HG02885 (cell line): ENCODE measurements at regions not wholly inside any gene's neighbourhood (a gene's known extent, or its start where the extent isn't known, plus 50 kb on each side); places are given as distances from the start of the nearest gene placed in this dataset.
"Not testable (repeated sequence)": the region's sequence is repeated elsewhere in the genome, so short reads cannot be mapped to it uniquely, and the experiment has no call there.

Experiments used
- ATAC-seq: cut with Tn5 transposase; IDR thresholded peaks from one replicate; pipeline ENCODE4 v1.9.1; 2021; ENCODE audit warnings: mild to moderate bottlenecking; ENCODE audit not compliant: unreplicated experiment, poor library complexity

DNA sequence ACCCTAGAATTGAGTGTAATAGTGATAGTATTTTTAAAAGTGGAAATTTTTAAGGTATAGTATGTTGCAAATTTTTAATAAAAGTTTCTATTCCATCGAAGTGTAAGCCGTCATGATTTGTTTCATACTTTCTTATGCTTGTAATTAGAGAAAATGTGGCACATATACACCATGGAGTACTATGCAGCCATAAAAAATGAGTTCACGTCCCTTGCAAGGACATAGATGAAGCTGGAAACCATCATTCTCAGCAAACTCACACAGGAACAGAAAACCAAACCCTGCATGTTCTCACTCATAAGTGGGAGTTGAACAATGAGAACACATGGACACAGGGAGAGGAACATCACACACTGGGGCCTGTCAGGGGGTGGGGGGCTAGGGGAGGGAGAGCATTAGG is 350.9 kb downstream of the UTRN start:
- not testable (repeated sequence) for ATAC-seq

DNA sequence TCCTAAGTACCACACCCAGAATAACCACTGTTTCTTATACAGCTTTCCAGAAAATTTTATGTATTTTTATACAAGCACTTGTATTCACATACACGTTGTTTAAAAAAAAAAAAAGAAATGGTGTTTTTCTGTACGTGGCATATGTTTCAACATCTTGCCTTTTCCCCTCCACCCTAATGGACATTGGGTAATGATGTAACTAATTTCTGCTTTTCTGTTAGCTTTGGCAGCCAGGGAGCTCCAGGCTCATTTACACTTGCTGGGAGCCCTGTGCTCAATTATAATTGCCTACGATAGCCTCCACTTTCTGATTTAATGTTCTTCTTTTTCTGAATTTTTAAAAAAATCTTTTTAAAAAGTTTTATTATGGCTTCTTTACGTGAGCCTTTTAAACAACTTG is 352.4 kb downstream of the UTRN start:
- ATAC-seq = no peak

DNA sequence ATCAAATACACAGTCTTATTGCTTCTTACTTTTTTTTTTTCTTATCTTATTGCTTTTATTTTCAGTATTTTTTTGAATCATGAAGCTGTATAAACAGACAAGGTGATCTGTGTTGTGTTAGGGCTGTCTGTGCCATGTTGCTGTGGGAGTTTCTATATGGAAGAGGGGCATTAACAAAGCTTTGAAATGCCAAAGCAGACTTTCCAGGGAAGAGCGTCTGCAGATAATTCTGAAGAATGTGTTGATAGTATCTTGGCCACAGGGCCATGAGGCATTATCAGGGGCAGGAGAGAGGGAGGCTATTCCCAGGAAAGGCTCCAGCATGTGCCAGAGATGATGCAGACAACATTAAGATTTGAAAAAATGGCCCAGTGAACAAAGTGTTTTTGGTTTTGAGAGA is 354.5 kb downstream of the UTRN start:
- ATAC-seq = no peak

DNA sequence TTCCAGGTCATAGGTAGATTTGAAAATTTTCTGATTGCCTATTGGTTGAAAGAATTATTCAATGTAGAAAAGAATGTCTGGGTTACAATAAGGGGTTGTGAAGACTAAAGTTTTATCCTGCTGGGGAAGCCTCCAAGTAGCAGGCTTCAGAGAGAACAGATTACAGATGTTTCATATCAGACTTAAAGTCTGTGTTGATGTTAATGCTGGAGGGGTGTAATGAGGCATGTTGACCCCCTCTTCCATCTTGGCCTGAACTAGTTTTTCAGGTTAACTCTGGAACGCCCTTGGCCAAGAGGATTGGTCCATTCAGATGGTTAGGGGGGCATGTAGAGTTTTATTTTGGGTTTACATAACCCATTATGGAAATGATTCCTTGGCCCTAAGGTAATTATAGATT is 356.2 kb downstream of the UTRN start:
- no peak for ATAC-seq

DNA sequence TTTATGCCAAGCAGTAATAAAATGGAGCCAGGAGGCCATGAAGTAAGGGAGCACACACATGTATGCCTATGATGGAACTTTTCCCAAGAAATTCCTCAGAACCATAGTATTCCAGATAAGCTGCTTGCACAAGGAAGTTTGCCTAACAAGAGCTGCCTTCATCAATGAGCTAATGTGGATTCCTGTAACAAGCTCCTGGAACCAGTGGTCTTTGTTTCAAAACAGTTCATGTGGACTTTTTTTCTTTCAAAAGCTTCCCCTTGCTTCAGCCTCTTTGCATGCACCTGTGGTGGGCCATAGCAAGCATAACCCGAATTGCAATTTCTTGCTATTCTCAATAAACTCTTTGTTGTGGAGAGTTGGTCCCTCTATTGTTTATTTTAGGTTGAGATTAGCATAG is 359.6 kb downstream of the UTRN start:
- ATAC-seq = no peak

DNA sequence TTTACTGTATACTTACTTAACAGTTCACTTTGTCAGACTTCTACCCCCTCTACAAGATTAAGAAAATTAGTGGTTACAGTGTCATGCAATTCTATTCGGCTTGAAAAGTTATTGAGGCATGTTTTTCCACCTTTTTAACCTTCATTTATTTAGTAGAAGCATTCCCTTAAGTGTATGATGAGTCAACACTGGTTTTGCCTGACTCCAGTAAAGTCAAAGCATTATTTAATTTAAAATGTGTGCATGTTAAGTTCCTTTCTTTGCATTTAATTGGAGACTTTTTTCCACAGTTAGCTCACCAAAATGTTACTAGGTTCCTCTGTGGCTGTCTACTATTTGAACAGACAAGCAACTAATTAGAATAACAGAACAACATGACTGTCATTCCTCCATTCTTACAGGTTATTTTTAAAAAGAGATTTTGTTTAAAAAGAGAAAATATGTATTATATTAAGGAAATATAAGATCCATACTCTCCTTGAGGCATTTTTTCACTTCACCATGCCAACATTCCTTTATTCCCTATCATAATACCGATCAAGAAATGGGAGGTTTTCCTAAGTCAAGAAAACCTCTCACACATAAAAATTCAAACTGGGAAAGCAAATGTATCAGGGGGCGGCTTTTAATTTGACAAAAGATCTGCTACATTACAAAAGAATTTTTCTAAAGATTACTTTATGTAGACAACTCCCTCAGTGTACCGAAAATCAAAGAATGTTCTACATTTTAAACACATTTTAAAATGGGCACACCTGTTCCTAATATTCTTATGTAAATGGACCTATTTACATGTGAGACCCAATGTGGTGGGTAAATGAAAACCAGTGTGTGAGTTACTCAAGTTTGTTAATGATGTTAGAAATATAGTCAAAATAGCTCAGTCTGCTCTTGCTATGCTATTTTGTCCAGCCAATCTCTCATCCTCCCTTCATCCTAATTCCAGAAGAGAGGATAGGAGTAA is 361.2 kb downstream of the UTRN start:
- no peak for ATAC-seq

DNA sequence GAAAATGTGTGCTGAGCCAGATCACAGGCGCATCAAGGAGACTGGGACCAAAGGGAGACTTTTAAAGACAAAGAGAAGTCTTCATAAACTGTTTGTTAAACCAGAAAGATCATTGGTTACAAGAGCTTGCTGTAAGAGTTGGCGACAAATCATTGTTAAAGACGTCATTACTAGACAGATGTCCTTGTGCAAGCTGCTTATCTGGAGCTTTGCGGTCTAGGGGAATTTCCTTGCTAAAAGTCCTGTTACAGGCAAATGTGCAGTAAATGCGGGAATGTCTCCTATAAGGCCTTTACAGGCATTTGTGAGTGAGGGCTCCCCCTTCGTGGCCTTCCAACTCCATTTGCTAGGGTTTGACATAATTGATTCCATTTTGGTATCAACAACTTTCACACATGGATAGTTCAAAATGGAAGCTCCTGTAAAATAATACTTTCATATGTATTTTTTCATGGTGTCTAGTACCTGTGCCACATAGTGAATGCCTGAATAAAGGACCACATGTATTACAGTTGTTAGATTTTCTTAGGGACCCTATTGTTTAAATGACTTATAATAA is 362.4 kb downstream of the UTRN start:
- ATAC-seq = no peak

DNA sequence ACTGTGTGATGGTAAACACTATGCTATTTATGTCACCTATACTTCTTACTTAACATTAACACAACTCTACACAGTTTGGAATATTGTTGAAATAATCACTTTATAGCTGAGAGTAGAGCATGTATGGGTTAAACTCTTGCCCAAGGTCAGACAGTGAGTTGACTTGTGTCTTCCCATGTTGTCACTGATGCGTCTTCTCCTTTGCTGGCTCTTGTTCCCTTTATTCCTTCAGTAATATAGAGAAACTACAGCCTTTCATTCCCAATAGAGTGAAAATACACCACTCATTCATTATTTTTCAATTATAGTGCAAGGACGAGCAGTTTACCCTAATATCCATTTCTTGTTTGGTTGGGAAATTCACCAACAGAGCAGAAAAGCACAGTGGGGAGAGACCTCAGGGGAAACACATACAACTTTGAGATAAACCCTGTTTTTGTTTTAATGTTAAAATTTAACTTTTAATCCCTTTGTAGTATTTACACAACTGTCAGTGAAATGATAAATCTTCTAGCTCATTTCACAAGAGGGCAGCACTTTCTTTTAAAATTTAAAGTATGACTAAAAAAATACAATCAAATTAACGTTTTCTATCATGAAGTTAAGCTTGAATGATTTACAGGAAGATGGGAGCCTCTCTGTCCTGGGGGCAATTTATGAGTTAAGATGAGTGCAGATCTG is 363.0 kb downstream of the UTRN start:
- ATAC-seq = no peak

DNA sequence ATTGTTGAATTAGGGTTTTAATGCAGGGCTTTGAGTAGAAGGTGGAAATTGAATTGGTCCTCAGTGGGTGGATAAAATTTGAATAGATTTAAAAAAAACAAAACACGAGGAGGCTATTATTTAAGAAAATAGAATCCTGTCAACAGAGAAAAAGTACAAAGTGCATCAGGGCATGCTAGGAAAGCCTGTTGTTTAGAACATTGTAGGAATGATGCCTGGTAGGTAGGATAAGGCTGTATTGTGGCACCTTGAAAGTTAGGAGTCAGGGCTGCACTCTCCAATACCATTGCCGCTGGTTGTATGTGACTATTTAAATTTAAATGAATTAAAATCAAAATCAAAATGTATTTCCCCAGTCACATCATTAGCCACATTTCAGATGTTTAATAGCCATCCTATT is 363.9 kb downstream of the UTRN start:
- ATAC-seq = no peak

DNA sequence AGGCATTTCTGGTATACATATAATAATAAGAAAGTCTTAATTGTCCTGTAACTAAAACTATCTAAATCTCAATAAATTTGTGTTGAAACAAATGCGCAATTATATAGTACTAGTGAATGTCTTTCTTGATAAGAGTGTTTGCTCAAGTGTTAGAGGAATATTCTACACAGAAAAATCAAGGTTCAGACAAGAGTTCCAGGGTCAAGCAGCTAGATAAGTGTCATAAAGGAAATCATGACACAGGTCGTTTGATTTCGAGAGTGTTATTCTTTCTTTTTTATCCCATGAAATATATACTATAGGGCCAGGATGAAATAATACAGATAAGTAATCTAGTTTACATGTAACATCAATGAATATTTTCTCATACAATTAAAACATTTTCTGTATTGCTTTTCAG is 366.1 kb downstream of the UTRN start:
- ATAC-seq = no peak

DNA sequence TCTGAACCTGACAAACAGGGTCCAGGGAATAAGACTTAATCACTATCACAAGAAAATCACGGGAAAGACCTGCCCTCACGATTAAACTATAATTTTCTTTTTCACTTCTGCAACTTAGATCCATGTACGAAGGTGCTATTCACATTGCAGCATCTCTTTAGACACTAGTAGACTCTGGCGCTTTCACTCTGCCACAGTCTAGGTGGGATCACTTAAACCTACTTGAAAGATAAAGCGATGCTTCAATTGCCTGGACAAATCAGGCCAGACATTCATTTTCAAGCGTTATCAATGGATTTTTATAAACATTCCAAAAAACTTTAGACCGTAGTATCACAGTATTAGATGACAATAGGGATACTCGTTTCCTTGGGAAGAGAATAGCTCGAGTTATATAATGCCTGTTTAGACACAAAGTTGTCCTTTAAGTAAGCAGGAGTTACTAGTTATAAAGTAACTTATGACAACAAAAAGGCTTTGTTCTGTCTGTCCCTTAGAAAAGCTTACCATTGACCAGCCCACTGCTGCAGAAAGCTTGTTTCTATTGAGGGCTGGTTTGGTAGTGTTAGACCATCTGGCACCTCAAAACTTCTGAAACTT is 367.3 kb downstream of the UTRN start:
- ATAC-seq = no peak

DNA sequence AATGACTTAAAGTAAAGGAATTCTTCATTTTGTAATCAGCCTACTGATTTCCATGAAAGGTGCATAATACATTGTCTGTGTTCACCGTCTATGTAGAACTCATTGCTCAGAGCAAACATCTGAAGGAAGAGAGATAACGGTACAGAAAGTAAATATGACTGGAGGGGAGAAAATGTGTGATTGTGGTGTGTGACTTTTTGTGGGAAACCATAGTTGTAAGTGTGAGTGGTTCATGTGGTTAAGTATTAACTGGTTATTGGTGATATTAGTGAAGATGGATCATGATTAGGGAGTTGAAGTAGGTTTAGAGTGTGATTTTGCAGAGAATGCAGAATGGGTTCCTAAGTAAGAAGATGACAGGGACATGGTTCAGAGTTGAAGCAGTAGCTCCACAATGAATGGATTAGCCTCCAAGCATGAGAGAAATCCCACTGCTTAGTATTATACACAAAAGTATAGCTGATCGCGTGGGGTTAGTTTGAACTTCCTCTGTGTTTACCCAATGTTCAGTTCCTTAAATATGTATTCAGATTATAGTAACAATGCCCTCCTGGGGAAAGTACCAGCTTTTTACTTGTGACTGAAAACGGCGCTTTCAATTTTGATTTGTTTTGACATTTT is 368.9 kb downstream of the UTRN start:
- peak; percentile 96 for ATAC-seq

DNA sequence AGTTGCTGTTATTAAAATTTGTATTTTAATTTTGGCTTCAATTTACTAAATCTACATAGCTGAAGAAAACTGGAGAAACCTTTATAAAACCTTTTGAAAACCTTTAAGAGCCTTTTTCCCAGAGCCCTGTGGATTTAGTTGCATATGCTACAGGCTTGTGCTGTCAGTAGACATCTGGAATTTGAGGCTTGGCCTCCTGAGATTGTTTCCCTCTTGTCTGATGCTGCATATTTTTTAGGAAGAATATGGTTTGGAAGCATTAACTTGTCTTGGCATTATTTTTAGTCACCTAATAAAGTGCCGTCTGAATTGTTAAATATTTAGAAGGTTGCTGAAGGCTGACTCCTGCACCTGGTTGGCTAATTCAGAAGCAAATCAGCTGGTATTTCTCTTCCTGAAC is 369.4 kb downstream of the UTRN start:
- peak; percentile 6 for ATAC-seq

DNA sequence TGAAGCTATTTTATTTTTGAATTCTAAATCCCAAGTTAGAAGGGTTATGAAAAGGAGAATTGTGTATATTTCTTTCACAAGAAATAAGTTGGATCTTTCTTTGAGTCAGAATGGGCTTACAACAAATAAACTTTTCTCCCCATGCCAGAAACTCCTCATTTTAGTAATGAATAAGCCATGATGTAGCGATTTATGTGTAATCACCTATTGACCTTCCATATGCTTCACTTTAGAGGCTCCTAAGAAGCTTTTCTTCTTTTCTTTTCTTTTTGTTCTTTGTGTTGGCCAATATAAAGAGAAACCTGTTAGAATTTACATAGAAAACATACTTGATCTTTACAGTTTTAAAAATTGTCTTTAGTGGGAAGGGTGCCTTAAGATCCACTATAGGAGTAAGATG is 370.2 kb downstream of the UTRN start:
- no peak for ATAC-seq

DNA sequence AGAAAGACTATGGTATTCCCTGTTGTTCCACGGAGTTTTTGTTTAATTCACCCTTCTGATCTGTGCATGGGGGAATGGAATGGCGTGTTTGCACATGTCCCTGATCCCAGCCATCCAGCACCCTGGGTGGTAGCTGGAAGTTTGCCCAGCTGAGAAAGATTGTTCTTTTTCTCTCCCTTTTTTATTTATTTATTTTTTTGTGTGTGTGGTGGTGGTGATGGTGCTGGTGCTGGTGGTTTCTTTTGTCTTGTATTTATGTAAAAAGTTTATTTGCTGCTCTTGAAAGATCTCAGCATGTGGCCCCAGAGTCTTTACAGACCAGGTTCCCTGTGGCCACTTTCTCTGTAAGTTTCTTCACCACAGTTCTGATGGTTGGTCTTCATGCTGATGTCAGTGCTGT is 372.6 kb downstream of the UTRN start:
- ATAC-seq = no peak

DNA sequence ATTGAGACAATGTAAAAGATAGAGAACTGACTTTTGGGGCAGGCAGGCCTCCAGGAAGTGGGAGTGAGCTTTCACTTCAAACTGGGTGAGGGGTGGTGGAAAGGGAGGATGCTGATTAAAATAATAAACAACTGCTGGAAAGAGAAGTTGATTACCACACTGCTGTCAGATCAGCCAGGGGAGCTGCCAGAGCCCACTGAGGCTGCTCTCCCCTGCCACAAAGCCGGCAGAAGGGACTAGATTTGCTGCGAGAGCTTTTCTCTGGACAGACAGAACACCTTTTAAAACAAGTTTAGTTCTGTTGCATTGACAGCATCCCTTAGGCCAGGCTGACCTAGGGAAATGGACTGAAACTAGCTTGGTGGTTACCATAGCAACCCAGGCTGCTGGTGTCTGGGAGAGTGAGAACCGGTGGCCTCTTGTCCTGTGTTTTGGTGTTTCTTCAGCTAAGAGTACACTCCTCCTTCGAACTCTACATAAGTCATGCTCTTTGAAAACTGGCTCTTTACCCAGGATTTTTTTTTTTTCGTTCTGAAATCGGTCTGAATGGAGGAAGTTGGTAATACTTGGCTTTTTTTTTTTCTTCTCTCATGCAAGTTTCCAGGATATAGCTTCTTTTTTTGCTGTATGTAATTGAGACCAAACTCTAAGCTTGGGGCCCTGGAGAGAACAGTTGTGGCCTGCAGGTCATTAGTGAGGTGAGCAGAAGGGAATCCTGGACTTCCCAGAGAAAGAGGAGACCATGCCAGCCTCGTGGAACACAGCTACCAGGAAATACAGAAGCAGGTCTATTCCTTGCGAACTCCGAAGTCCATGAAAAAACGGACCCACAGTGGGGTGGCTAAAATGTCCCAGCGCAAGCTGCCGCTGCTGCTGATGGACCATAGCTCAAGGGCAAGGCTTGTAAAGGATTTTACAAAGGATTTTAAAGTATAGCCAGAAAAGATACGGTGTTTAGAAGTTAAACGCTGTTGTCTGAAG is 374.4 kb downstream of the UTRN start:
- no peak for ATAC-seq

DNA sequence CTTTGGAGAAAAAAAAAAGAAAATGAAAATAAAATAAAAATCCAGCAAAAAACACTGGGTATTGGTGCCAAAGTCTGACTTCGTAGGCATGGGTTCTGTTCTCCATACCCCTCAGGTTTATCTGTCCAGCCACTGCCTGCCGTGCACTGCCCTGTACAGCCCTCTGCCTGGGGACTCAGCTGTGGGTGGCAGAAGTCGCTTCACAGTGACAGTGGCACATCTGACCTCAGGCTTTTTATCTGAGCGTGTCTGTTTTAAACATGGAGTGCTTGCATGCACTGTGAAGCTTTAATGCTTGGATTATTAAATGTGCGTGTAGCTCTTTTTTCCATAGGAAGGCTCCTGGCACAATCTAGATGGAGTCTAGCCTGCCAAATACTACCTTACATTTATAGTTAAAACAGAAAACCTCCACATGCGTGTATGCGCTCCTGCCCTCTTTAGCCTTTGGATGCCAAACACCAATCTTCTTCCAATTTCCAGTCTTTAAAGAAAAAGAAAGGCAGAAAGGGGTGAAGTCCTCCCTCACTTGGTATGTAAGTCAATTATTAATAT is 375.5 kb downstream of the UTRN start:
- no peak for ATAC-seq

DNA sequence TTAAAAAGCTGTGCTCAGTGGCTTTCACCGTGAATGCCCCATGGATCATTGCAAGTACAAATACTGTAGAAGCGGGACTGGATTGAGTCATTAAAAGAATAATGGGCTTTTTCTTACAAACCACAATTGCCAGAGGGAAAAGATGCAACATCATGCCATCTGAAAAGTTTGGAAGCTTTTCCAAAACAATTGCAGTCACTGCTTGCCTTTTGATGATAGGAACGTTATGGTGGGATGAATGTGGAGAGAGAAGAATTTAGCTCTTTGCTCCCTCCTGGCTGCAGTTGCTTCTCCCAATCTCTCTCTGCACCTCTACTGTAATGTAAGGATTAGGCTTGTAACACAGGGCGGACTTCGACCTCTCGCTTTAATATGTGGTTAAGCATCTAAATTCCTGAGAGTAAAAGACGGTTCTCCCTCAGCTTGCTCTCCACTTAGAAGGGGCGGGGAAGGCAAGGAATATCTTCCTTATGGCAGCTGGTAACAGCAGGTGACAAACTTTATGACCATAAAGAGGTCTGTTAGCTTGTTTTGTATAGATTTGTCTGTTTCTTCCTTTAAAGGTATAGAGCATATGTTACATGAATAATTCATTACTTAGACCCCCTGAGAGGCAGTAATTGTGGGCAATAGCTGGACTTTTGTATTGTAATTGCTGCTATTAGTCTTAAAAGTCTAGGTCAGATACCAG is 376.1 kb downstream of the UTRN start:
- no peak for ATAC-seq
